ENCODE measurements at regions not wholly inside any gene's neighbourhood (a gene's known extent, or its start where the extent isn't known, plus 50 kb on each side); places are given as distances from the start of the nearest gene placed in this dataset.

- DNase-seq: no peak
These were observed 247.5 kb downstream of the MBNL1 start for GRCh38 chr3:152516216-152516615.

- DNase-seq: no peak
These were observed 248.8 kb downstream of the MBNL1 start for GRCh38 chr3:152517502-152517901.

- DNase-seq: no peak
These were observed 249.6 kb downstream of the MBNL1 start for GRCh38 chr3:152518346-152518745.

DNA sequence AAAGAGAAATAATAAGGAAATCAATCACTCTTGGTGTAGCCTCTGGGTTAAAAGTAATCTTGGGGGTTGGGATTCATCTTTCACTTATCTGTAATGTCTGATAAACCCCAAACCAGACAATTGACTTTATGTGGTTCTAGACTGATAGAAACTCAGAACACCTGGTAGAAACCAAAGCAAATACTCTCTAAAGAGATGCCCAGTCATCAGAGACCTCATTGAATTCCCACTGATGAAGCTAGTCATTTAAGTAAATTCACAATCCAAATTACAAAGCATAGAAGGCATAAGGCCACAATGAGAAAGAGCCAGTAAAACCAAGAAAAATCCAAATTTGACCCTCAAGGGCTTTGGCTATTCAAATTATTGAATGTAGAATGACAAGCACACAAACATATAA is 250.6 kb downstream of the MBNL1 start:
- no peak for DNase-seq

- DNase-seq: no peak
These were observed 253.3 kb downstream of the MBNL1 start for GRCh38 chr3:152522036-152522435.

GRCh38 chr3:152524198-152525140 is 255.7 kb downstream of the MBNL1 start:
- peak; percentile 63 for DNase-seq

DNA sequence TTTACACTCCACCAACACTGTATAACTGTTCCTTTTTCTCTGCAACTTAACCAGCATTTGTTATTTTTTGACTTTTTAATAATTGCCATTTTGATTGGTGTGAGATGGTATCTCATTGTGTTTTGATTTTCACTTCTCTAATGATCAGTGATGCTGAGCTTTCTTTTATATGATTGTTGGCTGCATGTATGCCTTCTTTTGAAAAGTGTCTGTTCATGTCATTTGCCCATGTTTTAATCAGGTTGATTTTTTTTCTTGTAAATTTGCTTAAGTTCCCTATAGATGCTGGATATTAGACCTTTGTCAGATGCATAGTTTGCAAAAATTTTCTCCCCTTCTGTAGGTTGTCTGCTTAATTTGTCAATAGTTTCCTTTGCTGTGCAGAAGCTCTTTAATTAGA is 263.0 kb downstream of the MBNL1 start:
- DNase-seq: no peak

- DNase-seq: no peak
These were observed 269.8 kb downstream of the MBNL1 start for GRCh38 chr3:152538518-152538917.

GRCh38 chr3:152539191-152539764 is 270.5 kb downstream of the MBNL1 start:
- no peak for DNase-seq

GRCh38 chr3:152540120-152540519 is 271.4 kb downstream of the MBNL1 start:
- no peak for DNase-seq

- DNase-seq: no peak
These were observed 278.4 kb downstream of the MBNL1 start for GRCh38 chr3:152547153-152547552.

- DNase-seq: no peak
These were observed 280.5 kb downstream of the MBNL1 start for GRCh38 chr3:152549263-152549662.

DNA sequence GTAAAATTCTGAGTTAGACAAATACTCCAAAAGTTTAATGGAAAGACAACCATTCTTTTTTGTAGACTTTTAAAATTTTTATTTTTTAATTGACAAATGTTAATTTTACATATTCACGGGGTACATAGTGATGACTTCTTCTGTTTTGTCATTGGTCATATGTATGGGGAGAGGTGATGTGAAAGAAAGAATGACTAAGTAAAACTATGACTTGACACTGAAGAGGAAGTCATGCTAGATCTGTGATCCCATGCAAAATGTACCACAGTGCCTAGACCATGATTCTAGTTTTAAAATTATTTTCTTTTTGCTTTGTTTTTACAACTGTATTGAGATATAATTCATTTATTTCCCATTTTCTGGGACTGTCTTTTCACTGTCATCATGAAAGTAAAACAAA is 281.6 kb downstream of the MBNL1 start:
- DNase-seq: no peak

DNA sequence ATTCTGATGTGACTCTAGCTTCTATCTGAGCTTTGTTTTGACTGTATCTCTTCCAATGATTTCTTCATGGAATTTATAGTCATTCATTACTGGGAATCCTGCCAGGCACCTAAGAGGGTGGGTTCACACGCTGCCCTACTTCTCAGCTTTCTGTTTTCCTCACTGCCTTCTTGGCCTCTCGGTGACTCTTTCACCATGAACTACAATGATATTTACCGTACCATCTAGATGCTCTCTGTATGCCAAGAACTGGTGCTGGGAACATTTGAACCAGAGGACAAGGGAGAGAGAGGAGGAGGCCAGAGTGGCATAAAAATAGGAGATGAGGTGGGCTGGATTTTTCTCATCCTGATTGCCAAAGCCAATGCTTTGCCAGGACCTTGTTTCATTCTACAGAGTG is 280.0 kb upstream of the P2RY1 start:
- DNase-seq: no peak

DNA sequence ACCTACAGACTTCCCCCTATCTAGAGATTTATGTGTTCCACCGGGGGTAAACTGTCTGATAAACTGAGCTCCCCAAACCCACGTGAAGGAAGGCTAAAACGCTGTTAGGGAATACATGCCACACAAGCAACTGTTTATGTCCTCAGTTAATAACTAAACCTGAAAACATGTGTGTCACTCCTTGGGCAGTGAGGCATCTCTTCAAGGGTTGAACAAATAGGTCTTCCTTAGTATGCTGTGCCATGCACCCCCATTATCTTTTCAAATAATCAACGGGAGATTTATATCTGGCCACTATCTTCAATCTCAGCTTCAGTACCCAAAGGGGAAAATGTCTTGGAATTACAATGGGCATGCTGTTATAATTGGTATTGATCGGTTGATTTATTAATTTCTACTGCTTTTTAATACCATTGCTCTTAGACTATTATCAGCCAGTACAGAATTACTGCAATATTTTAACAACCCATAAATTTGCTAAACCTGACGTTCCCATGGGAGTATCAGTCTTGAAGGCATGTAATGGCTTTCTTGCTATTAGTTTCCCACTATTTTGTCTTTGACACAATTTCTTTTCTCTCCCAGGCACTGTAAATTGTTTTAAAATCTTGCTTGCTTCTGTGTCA is 279.2 kb upstream of the P2RY1 start:
- DNase-seq: no peak

GRCh38 chr3:152556731-152557254 is 278.1 kb upstream of the P2RY1 start:
- peak; percentile 43 for DNase-seq

DNA sequence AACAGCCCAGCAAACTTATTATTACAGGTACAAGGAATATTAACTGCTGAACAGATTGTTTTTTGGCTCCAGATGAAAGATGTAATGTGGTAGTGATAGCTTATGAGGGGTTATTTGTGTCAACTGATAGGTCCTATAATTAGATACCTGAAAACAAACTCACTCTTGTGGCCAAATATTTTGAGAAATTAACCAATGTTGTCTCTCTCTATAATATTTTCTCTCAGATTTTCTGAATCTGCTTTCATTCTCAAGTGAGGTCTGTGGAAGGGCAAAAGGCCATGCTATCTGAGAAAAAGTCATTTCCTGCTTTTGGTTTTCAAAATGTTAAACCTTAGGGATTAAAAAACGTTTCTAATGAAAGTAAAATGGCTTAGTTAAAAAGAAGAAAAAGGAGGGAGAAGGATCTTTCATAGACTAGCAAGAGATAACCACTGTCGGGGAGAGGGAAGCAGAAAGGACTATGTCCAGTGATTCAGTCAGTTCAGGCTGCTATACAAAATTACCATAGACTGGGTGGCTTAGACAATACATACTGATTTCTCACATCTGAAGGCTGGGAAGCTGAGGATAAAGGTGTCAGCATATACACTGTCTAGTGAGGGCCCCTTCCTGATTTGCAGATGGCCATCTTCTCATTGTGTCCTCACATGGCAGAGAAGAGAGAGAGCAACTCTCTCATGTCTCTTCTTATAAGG is 277.5 kb upstream of the P2RY1 start:
- no peak for DNase-seq

DNA sequence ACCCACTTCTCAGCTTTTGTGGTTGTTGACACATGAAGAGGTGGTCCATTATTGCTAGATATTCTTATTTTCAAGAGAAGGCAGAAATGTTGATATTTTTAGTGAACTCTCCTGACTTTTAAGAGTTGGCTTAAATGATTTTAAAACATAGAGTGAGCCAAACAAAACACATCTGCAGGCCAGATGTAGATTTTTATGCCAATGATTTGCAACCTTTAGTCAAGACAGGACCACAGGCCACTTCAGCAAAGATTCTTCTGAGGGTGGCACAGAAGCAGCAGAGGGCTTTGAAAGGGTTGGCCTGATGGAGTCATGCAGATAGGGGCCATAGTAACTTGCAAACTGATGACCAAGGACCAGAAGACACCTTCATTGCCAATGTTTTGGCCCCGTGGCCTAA is 276.5 kb upstream of the P2RY1 start:
- DNase-seq: no peak

GRCh38 chr3:152559246-152559645 is 275.7 kb upstream of the P2RY1 start:
- DNase-seq: no peak

GRCh38 chr3:152564459-152564858 is 270.5 kb upstream of the P2RY1 start:
- peak; percentile 26 for DNase-seq

DNA sequence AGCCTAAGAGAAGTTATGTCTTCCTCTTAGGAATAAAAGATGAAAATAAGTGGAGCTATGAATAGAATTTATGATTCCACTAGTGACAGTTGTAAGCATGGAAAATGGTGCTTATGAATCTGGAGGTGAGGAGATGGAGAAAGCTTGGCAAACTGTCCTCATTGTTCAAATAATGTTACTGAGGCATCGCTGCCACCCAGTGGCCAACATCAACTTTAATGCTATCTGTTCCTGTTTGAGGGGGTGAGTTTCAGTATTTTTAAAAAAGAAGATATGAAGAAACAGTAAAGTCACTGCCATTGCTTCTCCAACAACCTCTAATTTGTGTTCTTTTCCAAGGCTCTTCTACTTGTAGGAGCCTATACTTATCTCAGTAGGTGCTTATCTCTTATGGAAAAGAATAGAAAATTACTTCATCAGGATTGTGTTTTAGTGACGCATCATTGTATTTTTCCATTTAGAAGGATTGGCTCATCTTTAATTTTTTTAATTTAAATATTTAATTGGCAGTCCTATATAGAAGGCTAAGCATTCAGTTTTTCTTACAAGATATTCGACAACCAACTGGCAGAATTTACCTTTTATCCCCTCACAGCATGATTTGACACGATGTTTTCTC is 260.4 kb upstream of the P2RY1 start:
- DNase-seq: peak; percentile 34

- DNase-seq: peak; percentile 11
These were observed 256.2 kb upstream of the P2RY1 start for GRCh38 chr3:152578769-152579168.

All from skin of body (tissue), 1 donor.